BLaER1 treated with 17β-estradiol and CSF1 and Interleukin-3, amounts not matched to agents 10 nM and 100 nM (cell line): ENCODE measurements at regions not wholly inside any gene's neighbourhood (a gene's known extent, or its start where the extent isn't known, plus 50 kb on each side); places are given as distances from the start of the nearest gene placed in this dataset.

Source experiments
- H3K27ac ChIP-seq, 11 experiments: shearing (Covaris generic); formaldehyde crosslinking; 2 replicates each; pipeline ENCODE4 v1.8.1; 2022
- H3K27me3 ChIP-seq, 11 experiments: shearing (Covaris generic); formaldehyde crosslinking; 2 replicates each; pipeline ENCODE4 v1.8.1; 2022
- H3K36me3 ChIP-seq, 11 experiments: shearing (Covaris generic); formaldehyde crosslinking; 2 replicates each; pipeline ENCODE4 v1.8.1; 2022
- H3K4me1 ChIP-seq, 10 experiments: shearing (Covaris generic); formaldehyde crosslinking; 2 replicates each; pipeline ENCODE4 v1.8.1; 2022
- H3K4me2 ChIP-seq, 11 experiments: shearing (Covaris generic); formaldehyde crosslinking; 2 replicates each; pipeline ENCODE4 v1.8.1; 2022
- H3K4me3 ChIP-seq, 10 experiments: shearing (Covaris generic); formaldehyde crosslinking; 2 replicates each; pipeline ENCODE4 v1.8.1; 2022
- H3K9ac ChIP-seq, 11 experiments: shearing (Covaris generic); formaldehyde crosslinking; 2 replicates each; pipeline ENCODE4 v1.8.1; 2022
- H3K9me3 ChIP-seq, 11 experiments: shearing (Covaris generic); formaldehyde crosslinking; replicated peaks in 1 of 11; 2 replicates each; pipeline ENCODE4 v1.8.1; 2022
- H4K20me1 ChIP-seq, 11 experiments: shearing (Covaris generic); formaldehyde crosslinking; 2 replicates each; pipeline ENCODE4 v1.8.1; 2022
- Cebpa-rat ChIP-seq, 11 experiments: shearing (Covaris generic); IDR thresholded peaks; 2 replicates each; pipeline ENCODE4 v1.8.1; 2022

GRCh38 chr3:27585429-27585828 lies 101.2 kb upstream of the SLC4A7 start:
- Histone ChIP-seq H3K4me1 (peaks cover under 1 to 43% (median 16%) of the 10 kb centered on the region in 10 experiments; a peak in 19 of 20 replicates), H3K9me3 (no peaks in the 10 kb centered on the region), H3K4me3 (no peak overlapping the region), H3K36me3 (no peaks in the 10 kb centered on the region), H3K9ac (no peak overlapping the region), H3K27me3 (no peaks in the 10 kb centered on the region), H3K27ac (no peak overlapping the region), H3K4me2 (no peak overlapping the region), H4K20me1 (no peaks in the 10 kb centered on the region)
- TF ChIP-seq Cebpa-rat (IDR thresholded peaks at IDR 0.05) = no peak

- H3K4me1 ChIP-seq = peaks cover 0 to 38% (median 10%) of the 10 kb centered on the region in 10 experiments; a peak in 17 of 20 replicates
- no peak overlapping the region for H3K4me2 ChIP-seq
- no peaks in the 10 kb centered on the region for H4K20me1 ChIP-seq
- no peaks in the 10 kb centered on the region for H3K9me3 ChIP-seq
- no peak for TF ChIP-seq Cebpa-rat (IDR thresholded peaks at IDR 0.05)
- H3K9ac ChIP-seq = no peak overlapping the region
- H3K36me3 ChIP-seq = no peaks in the 10 kb centered on the region
- H3K27ac ChIP-seq = no peak overlapping the region
- H3K27me3 ChIP-seq = no peaks in the 10 kb centered on the region
- no peak overlapping the region for H3K4me3 ChIP-seq
These were observed 100.7 kb upstream of the SLC4A7 start for GRCh38 chr3:27584874-27585273.

GRCh38 chr3:27581852-27582251 lies 97.7 kb upstream of the SLC4A7 start:
- H3K27ac ChIP-seq = no peak overlapping the region
- peaks cover 0 to 24% (median 4%) of the 10 kb centered on the region in 10 experiments; a peak in 8 of 20 replicates for H3K4me1 ChIP-seq
- no peak overlapping the region for H3K9ac ChIP-seq
- no peaks in the 10 kb centered on the region for H3K36me3 ChIP-seq
- no peaks in the 10 kb centered on the region for H4K20me1 ChIP-seq
- no peak overlapping the region for H3K4me2 ChIP-seq
- no peaks in the 10 kb centered on the region for H3K9me3 ChIP-seq
- H3K4me3 ChIP-seq = no peak overlapping the region
- no peak for TF ChIP-seq Cebpa-rat (IDR thresholded peaks at IDR 0.05)
- no peaks in the 10 kb centered on the region for H3K27me3 ChIP-seq

- Histone ChIP-seq H3K27me3 (no peaks in the 10 kb centered on the region), H3K36me3 (no peaks in the 10 kb centered on the region), H4K20me1 (no peaks in the 10 kb centered on the region), H3K27ac (no peak overlapping the region), H3K4me2 (peak overlapping the region in 3 of 11 experiments; percentile 25 to 47 (median 44); a peak in 4 of 22 replicates), H3K4me1 (peaks cover 0 to 34% (median 4%) of the 10 kb centered on the region in 10 experiments; a peak in 8 of 20 replicates), H3K4me3 (no peak overlapping the region), H3K9me3 (no peaks in the 10 kb centered on the region), H3K9ac (no peak overlapping the region)
- no peak for TF ChIP-seq Cebpa-rat (IDR thresholded peaks at IDR 0.05)
These were observed 93.8 kb upstream of the SLC4A7 start for GRCh38 chr3:27578032-27578431.

- Histone ChIP-seq H3K27me3 (no peaks in the 10 kb centered on the region), H3K4me1 (peaks cover 0 to 30% (median 4%) of the 10 kb centered on the region in 10 experiments; a peak in 8 of 20 replicates), H3K9me3 (no peaks in the 10 kb centered on the region), H3K4me2 (peak overlapping the region in 4 of 11 experiments; percentile 2 to 47 (median 34); a peak in 7 of 22 replicates), H3K36me3 (no peaks in the 10 kb centered on the region), H4K20me1 (no peaks in the 10 kb centered on the region), H3K27ac (no peak overlapping the region; a peak in 1 of 22 replicates), H3K4me3 (no peak overlapping the region), H3K9ac (no peak overlapping the region)
- TF ChIP-seq Cebpa-rat (IDR thresholded peaks at IDR 0.05) = no peak
These were observed 93.3 kb upstream of the SLC4A7 start for GRCh38 chr3:27577504-27577903.

GRCh38 chr3:27576171-27576570 lies 92.0 kb upstream of the SLC4A7 start:
- Histone ChIP-seq H3K4me1 (peaks cover 0 to 40% (median 4%) of the 10 kb centered on the region in 10 experiments; a peak in 8 of 20 replicates), H3K9me3 (no peaks in the 10 kb centered on the region), H3K27ac (no peak overlapping the region), H3K9ac (no peak overlapping the region), H3K4me2 (peak overlapping the region in 2 of 11 experiments; percentile 27 to 53; a peak in 3 of 22 replicates), H4K20me1 (no peaks in the 10 kb centered on the region), H3K36me3 (no peaks in the 10 kb centered on the region), H3K4me3 (no peak overlapping the region), H3K27me3 (no peaks in the 10 kb centered on the region)
- no peak for TF ChIP-seq Cebpa-rat (IDR thresholded peaks at IDR 0.05)

GRCh38 chr3:27575499-27575898 lies 91.3 kb upstream of the SLC4A7 start:
- H3K27me3 ChIP-seq = no peaks in the 10 kb centered on the region
- no peak overlapping the region for H3K4me3 ChIP-seq
- H3K36me3 ChIP-seq = no peaks in the 10 kb centered on the region
- peaks cover 0 to 47% (median 4%) of the 10 kb centered on the region in 10 experiments; a peak in 8 of 20 replicates for H3K4me1 ChIP-seq
- H3K9ac ChIP-seq = no peak overlapping the region
- no peaks in the 10 kb centered on the region for H4K20me1 ChIP-seq
- H3K9me3 ChIP-seq = no peaks in the 10 kb centered on the region
- no peak overlapping the region for H3K27ac ChIP-seq
- peak overlapping the region in 3 of 11 experiments; percentile 13 to 53 (median 27); a peak in 5 of 22 replicates for H3K4me2 ChIP-seq
- TF ChIP-seq Cebpa-rat (IDR thresholded peaks at IDR 0.05) = no peak

GRCh38 chr3:27574438-27574795 lies 90.2 kb upstream of the SLC4A7 start:
- no peak overlapping the region for H3K27ac ChIP-seq
- no peaks in the 10 kb centered on the region for H3K36me3 ChIP-seq
- H3K4me1 ChIP-seq = peaks cover 0 to 58% (median 4%) of the 10 kb centered on the region in 10 experiments; a peak in 8 of 20 replicates
- no peak overlapping the region for H3K9ac ChIP-seq
- TF ChIP-seq Cebpa-rat (IDR thresholded peaks at IDR 0.05) = no peak
- no peak overlapping the region for H3K4me3 ChIP-seq
- H3K4me2 ChIP-seq = no peak overlapping the region
- H3K9me3 ChIP-seq = no peaks in the 10 kb centered on the region
- H3K27me3 ChIP-seq = no peaks in the 10 kb centered on the region
- H4K20me1 ChIP-seq = no peaks in the 10 kb centered on the region

- no peaks in the 10 kb centered on the region for H3K27me3 ChIP-seq
- 0 out of 22 replicates have a peak overlapping the region, but pooled peaks of 1 of the 11 experiments have one; percentile 11 for H3K4me2 ChIP-seq
- H3K4me3 ChIP-seq = no peak overlapping the region
- no peaks in the 10 kb centered on the region for H3K9me3 ChIP-seq
- H3K4me1 ChIP-seq = peaks cover 0 to 63% (median 4%) of the 10 kb centered on the region in 10 experiments; a peak in 8 of 20 replicates
- no peak overlapping the region for H3K9ac ChIP-seq
- no peaks in the 10 kb centered on the region for H4K20me1 ChIP-seq
- H3K27ac ChIP-seq = no peak overlapping the region
- no peak for TF ChIP-seq Cebpa-rat (IDR thresholded peaks at IDR 0.05)
- H3K36me3 ChIP-seq = no peaks in the 10 kb centered on the region
These were observed 89.7 kb upstream of the SLC4A7 start for GRCh38 chr3:27573780-27574437.

- TF ChIP-seq Cebpa-rat (IDR thresholded peaks at IDR 0.05) = no peak
- H3K27me3 ChIP-seq = no peaks in the 10 kb centered on the region
- H3K27ac ChIP-seq = no peak overlapping the region
- H4K20me1 ChIP-seq = no peaks in the 10 kb centered on the region
- H3K9ac ChIP-seq = no peak overlapping the region
- H3K4me3 ChIP-seq = no peak overlapping the region
- no peaks in the 10 kb centered on the region for H3K36me3 ChIP-seq
- no peak overlapping the region for H3K4me2 ChIP-seq
- no peaks in the 10 kb centered on the region for H3K9me3 ChIP-seq
- peaks cover 0 to 70% (median 4%) of the 10 kb centered on the region in 10 experiments; a peak in 8 of 20 replicates for H3K4me1 ChIP-seq
These were observed 89.0 kb upstream of the SLC4A7 start for GRCh38 chr3:27573138-27573537.
